HepG2 (cell line): ENCODE measurements at regions not wholly inside any gene's neighbourhood (a gene's known extent, or its start where the extent isn't known, plus 50 kb on each side); places are given as distances from the start of the nearest gene placed in this dataset.

Experiments used
- ARID5B ChIP-seq: IDR thresholded peaks from 2 replicates; pipeline ENCODE4 v1.4.0; 2020; ENCODE audit warnings: mild to moderate bottlenecking, missing genetic modification reagents
- ZNF629 ChIP-seq: sonication (generic); formaldehyde crosslinking; conservative IDR thresholded peaks from 2 replicates; pipeline ENCODE4 v1.5.0; 2020; ENCODE audit warnings: missing genetic modification reagents
- ZNF687 ChIP-seq: sonication (generic); formaldehyde crosslinking; IDR thresholded peaks from 2 replicates; pipeline ENCODE4 v1.5.1; 2020; ENCODE audit warnings: mild to moderate bottlenecking, missing genetic modification reagents, moderate library complexity
- ZNF800 ChIP-seq: sonication (generic); formaldehyde crosslinking; IDR thresholded peaks from 2 replicates; pipeline ENCODE4 v1.4.0; 2020; ENCODE audit warnings: missing genetic modification reagents
- TF ChIP-seq, protein P1 (sequence below): sonication (generic); formaldehyde crosslinking; IDR thresholded peaks from 2 replicates; pipeline ENCODE4 v1.4.0; 2020; ENCODE audit warnings: missing genetic modification reagents
- TF ChIP-seq, protein P2 (sequence below), 2 experiments: sonication (generic) in 1 of 2; formaldehyde crosslinking in 1 of 2; IDR thresholded peaks; 2 replicates each; pipeline versions ENCODE4 v1.6.1 to v1.9.0; 2014 to 2022; ENCODE audit warnings: antibody characterized with exemption in 1 of 2, borderline replicate concordance in 1 of 2, inconsistent platforms in 1 of 2, low read depth in 1 of 2, missing genetic modification reagents in 1 of 2

DNA sequence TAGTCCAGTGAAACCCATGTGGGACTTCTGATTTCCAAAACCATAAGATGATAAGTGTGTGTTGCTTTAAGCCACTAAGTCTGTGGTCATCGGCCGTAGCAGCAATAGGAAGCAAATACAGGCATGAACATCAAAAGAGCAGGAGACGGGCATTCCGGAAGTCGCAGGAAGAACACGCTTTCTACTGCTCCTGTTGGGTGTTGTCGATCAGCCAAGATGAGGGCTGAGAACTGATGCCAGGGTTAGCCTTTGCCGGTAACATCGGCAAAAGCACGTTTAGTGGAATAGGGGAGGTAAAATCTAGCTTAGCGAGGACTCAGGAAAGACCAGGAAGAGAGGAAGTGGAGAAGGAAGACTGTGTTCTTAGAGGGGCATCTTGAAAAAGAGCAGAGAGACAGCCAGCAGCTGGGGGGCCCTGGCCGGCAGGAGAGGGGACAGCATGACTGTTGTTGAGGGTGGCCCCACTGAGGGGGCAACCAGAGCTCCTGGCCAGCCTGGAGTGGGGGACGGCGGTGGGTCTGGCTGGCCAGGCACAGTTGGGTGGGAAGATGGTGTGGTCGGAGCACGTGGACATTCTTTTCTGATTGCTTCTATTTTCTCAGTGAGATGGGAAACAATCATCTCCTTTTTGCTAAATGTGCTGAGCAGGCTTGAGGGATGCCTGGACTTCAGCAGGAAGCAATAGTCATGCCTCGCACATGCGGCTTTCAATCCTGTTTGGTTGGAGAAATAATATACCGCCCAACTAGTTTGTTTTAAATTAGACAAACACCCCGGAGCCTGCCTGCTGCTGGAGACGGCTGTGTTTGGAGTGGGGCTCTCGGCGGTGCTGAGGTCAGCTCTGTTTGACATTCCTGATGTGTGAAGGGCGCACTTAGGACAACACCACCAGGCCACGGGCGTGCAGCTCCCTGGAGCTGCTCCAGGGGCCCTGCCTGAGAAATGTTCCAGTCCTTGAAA lies 109.9 kb downstream of the METRNL start (continued):
- TF ChIP-seq ZNF629 (CRISPR knock-in tag) (no peak), ARID5B (CRISPR knock-in tag) (0 out of 2 replicates have a peak, but pooled peaks have one; percentile 17), ZNF687 (CRISPR knock-in tag) (peak; percentile 66), ZNF800 (peak; percentile 65; the same call in 1 of the 2 replicates)
- TF ChIP-seq, protein P1, sequence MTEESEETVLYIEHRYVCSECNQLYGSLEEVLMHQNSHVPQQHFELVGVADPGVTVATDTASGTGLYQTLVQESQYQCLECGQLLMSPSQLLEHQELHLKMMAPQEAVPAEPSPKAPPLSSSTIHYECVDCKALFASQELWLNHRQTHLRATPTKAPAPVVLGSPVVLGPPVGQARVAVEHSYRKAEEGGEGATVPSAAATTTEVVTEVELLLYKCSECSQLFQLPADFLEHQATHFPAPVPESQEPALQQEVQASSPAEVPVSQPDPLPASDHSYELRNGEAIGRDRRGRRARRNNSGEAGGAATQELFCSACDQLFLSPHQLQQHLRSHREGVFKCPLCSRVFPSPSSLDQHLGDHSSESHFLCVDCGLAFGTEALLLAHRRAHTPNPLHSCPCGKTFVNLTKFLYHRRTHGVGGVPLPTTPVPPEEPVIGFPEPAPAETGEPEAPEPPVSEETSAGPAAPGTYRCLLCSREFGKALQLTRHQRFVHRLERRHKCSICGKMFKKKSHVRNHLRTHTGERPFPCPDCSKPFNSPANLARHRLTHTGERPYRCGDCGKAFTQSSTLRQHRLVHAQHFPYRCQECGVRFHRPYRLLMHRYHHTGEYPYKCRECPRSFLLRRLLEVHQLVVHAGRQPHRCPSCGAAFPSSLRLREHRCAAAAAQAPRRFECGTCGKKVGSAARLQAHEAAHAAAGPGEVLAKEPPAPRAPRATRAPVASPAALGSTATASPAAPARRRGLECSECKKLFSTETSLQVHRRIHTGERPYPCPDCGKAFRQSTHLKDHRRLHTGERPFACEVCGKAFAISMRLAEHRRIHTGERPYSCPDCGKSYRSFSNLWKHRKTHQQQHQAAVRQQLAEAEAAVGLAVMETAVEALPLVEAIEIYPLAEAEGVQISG (CRISPR knock-in tag): 0 out of 2 replicates have a peak, but pooled peaks have one; percentile 17
- TF ChIP-seq, protein P2, sequence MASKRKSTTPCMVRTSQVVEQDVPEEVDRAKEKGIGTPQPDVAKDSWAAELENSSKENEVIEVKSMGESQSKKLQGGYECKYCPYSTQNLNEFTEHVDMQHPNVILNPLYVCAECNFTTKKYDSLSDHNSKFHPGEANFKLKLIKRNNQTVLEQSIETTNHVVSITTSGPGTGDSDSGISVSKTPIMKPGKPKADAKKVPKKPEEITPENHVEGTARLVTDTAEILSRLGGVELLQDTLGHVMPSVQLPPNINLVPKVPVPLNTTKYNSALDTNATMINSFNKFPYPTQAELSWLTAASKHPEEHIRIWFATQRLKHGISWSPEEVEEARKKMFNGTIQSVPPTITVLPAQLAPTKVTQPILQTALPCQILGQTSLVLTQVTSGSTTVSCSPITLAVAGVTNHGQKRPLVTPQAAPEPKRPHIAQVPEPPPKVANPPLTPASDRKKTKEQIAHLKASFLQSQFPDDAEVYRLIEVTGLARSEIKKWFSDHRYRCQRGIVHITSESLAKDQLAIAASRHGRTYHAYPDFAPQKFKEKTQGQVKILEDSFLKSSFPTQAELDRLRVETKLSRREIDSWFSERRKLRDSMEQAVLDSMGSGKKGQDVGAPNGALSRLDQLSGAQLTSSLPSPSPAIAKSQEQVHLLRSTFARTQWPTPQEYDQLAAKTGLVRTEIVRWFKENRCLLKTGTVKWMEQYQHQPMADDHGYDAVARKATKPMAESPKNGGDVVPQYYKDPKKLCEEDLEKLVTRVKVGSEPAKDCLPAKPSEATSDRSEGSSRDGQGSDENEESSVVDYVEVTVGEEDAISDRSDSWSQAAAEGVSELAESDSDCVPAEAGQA (IDR thresholded peaks at IDR 0.05; ENCODE audit: low read depth): no peak
- TF ChIP-seq, protein P2 (CRISPR knock-in tag; IDR thresholded peaks at IDR 0.05; ENCODE audit: borderline replicate concordance): no peak
